AG08396 (cell line): ENCODE measurements at regions not wholly inside any gene's neighbourhood (a gene's known extent, or its start where the extent isn't known, plus 50 kb on each side); places are given as distances from the start of the nearest gene placed in this dataset.
"Not testable (repeated sequence)": the region's sequence is repeated elsewhere in the genome, so short reads cannot be mapped to it uniquely, and the experiment has no call there.

Experiments
- DNase-seq: peaks from one replicate; pipeline ENCODE4 v3.0.0; 2012; ENCODE audit warnings: low spot score, mixed read lengths

GRCh38 chr13:82176751-82177150, 1705.5 kb downstream of the SLITRK1 start:
- DNase-seq, result no peak

- DNase-seq, result no peak
Measured at GRCh38 chr13:82165396-82166174, 1716.7 kb downstream of the SLITRK1 start.

- DNase-seq, result not testable (repeated sequence)
Measured at GRCh38 chr13:82164780-82165395, 1717.4 kb downstream of the SLITRK1 start.

- DNase-seq, result no peak
Measured at GRCh38 chr13:82147526-82147925, 1734.7 kb downstream of the SLITRK1 start.

- DNase-seq, result no peak
Measured at GRCh38 chr13:82136880-82137279, 1745.4 kb downstream of the SLITRK1 start.

- no peak for DNase-seq
Measured at GRCh38 chr13:82129281-82129680, 1753.0 kb downstream of the SLITRK1 start.

GRCh38 chr13:82118589-82118988, 1763.7 kb downstream of the SLITRK1 start:
- DNase-seq, result no peak

GRCh38 chr13:82116422-82116989, 1765.8 kb downstream of the SLITRK1 start:
- DNase-seq, result no peak

- DNase-seq, result no peak
Measured at GRCh38 chr13:82115391-82115790, 1766.9 kb downstream of the SLITRK1 start.

- DNase-seq, result no peak
Measured at GRCh38 chr13:82096256-82096655, 1755.3 kb upstream of the SPRY2 start.

- DNase-seq, result no peak
Measured at GRCh38 chr13:82092312-82092711, 1751.4 kb upstream of the SPRY2 start.

GRCh38 chr13:82088781-82089180, 1747.9 kb upstream of the SPRY2 start:
- no peak for DNase-seq

- no peak for DNase-seq
Measured at GRCh38 chr13:82076496-82076895, 1735.6 kb upstream of the SPRY2 start.

GRCh38 chr13:82070416-82070815, 1729.5 kb upstream of the SPRY2 start:
- DNase-seq, result no peak

- no peak for DNase-seq
Measured at GRCh38 chr13:82062772-82063171, 1721.8 kb upstream of the SPRY2 start.

GRCh38 chr13:82058364-82058763, 1717.4 kb upstream of the SPRY2 start:
- no peak for DNase-seq

GRCh38 chr13:82045316-82045715, 1704.4 kb upstream of the SPRY2 start:
- not testable (repeated sequence) for DNase-seq

GRCh38 chr13:82036602-82037001, 1695.7 kb upstream of the SPRY2 start:
- DNase-seq, result no peak

GRCh38 chr13:82011355-82011754, 1670.4 kb upstream of the SPRY2 start:
- no peak for DNase-seq

- DNase-seq, result no peak
Measured at GRCh38 chr13:82010780-82011179, 1669.9 kb upstream of the SPRY2 start.

- no peak for DNase-seq
Measured at GRCh38 chr13:82002710-82003109, 1661.8 kb upstream of the SPRY2 start.

GRCh38 chr13:81995316-81995715, 1654.4 kb upstream of the SPRY2 start:
- DNase-seq, result no peak

GRCh38 chr13:81990652-81991051, 1649.7 kb upstream of the SPRY2 start:
- DNase-seq, result no peak
